GM18517 (cell line): ENCODE measurements at regions not wholly inside any gene's neighbourhood (a gene's known extent, or its start where the extent isn't known, plus 50 kb on each side); places are given as distances from the start of the nearest gene placed in this dataset.
"Not testable (repeated sequence)": the region's sequence is repeated elsewhere in the genome, so short reads cannot be mapped to it uniquely, and the experiment has no call there.

Source experiments
- ATAC-seq: cut with Tn5 transposase; IDR thresholded peaks from one replicate; pipeline ENCODE4 v1.9.1; 2021; ENCODE audit warnings: mild to moderate bottlenecking, moderate library complexity; ENCODE audit not compliant: unreplicated experiment

DNA sequence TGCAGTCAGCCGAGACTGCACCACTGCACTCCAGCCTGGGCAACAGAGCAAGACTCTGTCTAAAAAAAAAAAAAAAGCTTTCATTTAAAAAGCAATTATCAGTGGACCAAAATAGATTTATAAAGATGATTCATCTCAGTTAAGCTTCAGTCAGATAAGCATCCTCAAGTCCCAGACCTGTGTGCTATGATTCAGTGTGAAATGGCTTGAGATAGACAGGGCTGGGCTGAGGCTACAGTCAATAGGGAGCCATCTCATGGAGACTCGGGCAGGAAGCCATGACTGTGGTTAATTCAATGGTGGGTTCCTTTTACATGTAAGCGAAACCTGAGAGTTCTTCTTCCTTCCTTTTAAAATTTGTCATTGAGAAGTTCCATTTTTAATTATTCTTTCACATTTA is 276.0 kb downstream of the TFAP2A start:
- no peak for ATAC-seq

DNA sequence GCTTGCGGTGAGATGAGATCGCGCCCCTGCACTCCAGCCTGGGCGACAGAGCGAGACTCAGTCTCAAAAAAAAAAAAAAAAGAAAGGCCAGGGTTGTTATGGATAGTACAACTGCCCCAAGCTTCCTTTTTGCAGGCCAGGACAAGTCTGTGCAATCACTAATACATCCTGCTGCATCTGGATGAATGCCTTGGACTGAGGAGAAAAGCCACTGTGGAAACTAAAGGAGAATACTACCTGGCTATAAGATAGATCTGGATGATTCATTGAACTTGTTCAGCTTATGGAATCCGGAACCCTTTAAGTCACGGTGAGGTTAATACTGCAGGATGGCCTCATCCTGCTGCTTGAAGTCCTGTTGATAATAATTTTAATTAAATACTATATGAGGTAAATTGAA is 278.2 kb downstream of the TFAP2A start:
- no peak for ATAC-seq

DNA sequence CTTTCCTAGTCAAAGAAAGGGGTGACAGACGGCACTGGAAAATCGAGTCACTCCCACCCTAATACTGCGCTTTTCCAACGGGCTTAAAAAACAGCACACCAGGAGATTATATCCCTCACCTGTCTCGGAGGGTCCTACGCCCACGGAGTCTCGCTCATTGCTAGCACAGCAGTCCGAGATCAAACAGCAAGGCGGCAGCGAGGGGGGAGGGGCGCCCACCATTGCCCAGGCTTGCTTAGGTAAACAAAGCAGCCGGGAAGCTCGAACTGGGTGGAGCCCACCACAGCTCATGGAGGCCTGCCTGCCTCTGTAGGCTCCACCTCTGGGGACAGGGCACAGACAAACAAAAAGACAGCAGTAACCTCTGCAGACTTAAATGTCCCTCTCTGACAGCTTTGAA is 280.7 kb downstream of the TFAP2A start:
- ATAC-seq: not testable (repeated sequence)

DNA sequence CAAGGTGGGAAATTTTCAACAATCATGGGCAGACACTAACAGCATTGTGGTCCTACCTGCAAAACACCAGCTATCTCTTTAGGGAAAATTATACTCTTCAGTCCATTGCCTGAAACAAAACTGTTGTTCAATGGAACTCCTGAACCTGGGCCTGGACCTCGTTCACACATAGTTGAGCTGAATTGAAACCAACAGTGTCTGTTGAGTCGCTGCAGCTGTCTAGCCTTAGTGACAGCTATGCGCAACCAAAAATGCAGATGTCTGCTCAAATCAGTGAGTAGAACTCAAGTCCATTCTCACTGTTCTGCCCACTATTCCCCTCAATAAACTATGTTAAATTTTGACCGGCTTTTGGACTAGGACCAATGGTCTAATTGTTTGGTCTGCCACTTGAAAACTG is 286.2 kb downstream of the TFAP2A start:
- no peak for ATAC-seq

DNA sequence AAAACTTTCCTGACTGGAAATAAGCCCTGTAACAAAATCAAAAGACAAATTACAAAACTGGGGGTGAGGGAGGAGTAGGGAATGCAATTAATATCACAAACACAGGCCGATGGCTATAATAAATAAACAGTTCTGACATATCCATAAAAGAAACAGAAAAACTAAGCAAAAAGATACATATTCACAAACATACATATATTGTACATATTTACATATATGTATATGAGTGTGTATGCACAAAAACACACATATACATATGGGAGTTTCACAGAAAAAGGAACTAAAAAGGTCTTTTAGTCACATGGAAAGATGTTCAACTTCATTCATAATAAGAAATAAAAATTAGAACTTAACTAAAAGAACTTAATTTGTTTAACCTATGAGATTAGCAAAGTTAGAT is 292.7 kb downstream of the TFAP2A start:
- ATAC-seq: no peak

DNA sequence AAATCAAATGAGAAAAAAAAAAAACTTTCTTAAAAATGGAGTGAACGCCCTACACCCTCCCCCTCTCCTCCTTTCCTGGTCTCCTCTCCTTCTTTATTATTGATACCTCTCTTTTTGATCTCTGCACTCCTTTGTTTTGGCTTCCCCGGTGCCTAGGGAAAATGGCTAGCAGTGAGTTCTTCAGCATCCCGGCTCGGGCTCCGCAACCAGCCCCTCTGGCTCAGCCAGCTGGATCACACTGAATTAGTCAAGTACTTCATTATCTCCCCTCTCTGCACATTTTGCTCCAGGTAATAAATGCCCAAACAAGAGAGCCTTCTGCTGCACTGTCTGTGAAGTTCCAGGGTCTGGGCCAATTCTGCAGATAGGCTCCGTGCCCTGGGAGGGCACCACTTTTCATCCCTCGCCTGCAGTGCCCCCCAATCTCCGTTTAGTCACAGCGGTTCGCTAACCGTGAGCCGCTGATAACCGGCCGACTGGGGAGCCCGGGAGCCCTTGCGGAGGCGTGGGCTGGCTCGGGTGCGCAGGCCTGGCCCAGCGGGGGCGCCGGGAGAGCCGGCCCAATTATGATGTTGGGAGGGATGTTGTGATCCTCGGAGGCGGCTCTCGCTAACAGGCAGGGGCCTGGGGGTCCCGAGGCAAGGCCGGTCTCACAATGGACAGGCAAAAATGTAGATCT is 301.9 kb downstream of the TFAP2A start:
- no peak for ATAC-seq

DNA sequence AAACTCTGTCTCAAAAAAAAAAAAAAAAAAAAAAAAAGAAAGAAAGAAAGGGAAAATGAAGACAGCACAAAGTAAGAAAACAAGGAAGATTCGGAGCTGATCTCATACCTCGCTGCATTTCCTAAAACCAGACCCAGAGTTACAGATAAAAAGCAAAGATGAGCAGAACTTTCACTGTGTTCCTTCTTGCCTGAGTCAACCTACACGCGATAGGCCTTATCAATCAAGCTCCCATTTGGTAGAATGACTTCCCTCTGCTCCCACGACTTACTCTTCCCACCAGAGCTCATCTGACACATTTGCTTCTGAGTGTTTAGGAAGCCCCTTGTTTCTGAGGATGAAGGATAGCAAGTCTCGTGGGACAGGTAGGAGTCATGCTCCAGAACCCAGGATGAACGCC is 302.9 kb downstream of the TFAP2A start:
- ATAC-seq: no peak

DNA sequence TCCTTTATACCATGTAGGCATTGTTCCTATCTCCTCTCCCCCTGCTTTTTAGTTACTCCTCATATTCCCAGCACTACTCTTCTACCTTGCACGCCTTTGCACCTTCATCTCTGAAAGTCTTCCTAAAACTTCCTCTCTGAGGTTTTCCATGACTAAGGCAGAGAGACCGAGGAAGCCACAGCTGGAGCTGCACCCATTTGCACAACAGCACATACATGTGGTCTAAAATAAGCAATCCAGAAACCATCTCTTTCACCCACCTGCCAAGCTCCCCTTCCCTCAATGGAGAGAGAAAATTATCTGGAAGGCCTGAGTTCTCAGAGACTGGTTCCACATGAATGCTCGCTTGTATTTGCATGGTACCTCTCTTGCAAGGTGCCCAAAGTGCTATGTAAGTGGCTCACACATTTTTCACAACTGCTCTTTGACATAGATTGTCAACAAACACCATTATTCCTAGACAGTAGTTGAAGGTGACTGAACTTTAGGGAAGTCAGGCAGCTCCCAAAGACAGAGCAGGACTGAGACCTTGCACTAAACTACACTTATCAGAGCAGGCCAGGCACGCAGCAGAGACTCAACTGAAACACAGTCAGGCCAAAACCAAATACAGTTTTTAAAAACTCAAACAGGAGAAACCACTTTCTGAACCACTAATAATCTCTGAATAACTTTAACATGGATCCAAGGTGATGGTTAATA is 313.2 kb downstream of the TFAP2A start:
- ATAC-seq: no peak

DNA sequence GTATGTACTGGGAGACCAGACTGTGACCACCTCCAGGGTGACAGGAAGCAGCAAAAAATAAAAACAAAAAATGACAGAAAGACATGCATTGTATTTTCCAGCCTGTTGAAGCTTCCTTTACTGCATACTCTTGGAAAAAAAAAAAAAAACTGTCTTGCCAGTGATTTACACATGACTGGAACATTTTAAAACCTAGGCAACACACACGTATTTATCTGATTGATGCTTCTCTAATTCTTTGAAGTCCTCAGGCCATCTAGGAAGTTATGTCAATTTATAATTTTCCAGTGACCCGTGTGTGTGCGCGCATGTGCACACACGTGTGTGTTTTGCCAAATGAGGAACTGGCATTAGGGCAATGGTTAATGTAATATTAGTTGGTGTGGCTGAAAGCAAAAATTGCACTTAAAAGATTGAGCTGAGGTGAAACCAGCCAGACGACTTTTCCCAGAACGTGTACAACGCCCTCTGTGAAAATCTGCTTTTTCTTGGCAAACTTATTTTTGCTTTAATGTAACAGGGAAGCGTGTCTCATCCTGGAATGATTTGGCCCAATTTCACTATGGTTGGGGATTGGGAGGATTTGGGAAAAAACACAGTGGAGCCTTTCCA is 315.2 kb downstream of the TFAP2A start:
- no peak for ATAC-seq

DNA sequence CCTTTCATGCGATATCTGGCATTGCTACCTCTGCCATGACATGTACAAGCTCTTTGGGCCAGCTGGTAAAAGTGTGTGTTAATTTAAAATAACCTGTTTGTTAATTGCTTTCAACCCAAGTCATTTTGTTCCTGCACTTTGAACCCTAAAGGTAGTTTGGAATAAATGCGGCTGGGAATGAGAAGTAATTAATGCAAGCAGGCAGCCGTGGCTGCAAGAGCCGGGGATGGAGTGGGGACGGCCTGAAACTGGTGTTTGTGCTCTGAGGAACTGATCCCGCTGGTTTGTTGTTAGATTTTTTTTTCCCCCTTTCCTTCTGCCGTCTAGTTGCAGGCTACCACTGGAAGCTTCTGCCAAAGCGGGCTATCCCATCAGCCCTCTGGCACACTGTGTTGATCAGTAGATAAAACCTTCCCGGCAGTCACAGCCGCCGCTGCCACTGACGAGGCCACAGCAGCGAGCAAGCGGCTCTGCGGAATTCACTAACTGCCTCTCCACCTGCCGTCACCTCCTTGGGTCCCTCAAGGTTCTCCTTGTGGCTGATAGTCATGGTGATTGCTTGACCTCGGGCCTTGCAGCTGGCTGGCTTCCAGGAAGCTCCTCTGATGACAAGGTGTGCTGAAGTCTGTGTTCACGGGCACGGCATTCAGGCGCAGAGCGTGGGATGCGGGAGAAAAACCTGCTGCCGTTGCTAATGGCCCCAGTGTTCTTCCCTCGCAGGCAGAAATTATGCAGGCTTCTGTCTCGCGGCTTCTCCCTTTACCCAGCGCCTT is 315.9 kb downstream of the TFAP2A start:
- no peak for ATAC-seq

DNA sequence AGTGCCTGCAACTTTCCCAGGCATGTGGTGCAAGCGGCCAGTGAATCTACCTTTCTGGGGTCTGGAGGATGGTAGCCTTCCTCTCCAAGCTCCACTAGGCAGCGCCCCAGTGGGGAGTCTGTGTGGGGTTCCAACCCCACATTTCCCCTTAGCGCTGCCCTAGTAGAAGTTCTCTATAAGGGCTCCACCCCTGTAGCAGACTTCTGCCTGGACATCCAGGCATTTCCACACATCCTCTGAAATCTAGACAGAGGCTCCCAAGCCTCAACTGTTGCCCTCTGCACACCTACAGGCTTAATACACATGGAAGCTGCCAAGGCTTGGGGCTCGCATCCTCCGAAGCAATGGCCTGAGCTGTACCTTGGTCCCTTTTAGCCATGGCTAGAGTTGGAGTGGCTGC is 321.6 kb downstream of the TFAP2A start:
- ATAC-seq: no peak

DNA sequence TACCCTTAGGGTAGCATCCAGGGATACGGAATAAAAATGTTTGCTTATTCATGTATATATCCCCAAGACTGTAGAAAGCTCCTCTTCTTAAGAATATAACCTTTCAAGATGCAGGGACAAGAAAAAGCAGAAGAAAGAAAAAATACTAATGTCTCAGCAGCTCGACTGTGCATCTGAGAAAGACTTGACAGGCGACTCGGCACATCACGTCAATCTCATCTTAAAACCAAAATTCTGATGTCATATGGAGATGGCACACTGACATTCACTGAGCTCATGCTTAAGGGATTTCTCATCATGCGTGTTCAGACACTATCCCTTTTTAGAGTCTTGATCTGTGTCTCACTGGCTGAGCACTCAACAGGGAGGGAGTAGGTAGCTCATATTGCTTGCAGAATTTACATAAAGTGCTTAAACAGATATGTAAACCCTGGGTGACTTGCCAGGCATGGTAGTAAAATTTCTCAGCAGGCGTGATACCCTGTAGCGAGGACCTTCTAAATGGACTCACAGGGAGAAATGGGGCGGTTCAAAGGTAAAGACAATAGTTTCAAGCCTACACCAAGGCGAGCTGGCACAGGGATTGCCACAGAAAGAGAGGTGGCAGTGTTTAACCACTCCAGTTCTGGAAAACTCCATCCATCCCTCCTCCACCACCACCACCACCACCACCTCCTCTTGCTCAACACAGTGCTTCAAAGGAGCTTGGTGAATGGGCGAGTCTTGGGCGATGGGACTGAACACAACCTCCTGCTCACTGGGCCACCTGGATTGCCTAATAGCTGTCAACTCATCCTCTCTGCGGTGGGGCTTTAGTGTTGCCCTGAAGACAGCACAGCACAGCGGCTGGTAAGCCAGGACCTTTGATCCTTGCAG is 330.5 kb downstream of the TFAP2A start:
- no peak for ATAC-seq

DNA sequence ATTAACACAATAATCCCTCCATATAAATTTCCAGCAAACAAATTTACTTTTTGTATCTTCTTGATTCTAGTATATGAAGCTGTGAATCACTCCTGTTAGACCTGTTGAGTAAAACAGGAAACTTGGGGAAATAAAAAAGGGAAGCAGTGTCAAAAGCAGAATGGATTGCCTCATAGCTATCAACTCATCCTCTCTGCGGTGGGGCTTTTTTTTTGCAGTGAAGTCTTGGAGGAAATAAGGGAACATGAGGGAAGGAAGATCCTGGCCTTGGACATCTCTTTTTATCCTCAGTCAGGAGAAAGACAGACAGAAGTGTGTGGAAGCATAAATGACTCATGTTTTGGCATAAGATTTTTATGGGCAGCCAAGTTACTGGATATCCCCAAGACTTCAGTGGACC is 332.5 kb downstream of the TFAP2A start:
- ATAC-seq: no peak

DNA sequence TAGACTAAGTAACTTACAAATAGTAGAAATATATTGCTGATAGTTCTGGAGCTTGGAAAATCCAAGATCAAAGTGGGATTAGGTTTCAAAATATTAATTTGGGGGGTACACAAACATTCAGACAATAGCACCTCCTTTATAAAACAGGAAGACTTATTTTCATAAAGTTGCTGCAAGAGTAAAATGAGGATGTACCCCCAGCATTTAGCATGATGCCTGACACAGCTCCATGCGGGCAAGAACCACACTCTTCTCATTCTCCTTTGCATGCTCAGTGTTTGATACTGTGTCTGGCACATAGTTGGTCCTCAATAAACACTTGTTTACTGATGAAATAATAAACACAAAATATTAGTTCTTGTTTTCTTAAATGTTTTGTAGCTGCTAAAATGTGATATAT is 332.9 kb downstream of the TFAP2A start:
- ATAC-seq: no peak

DNA sequence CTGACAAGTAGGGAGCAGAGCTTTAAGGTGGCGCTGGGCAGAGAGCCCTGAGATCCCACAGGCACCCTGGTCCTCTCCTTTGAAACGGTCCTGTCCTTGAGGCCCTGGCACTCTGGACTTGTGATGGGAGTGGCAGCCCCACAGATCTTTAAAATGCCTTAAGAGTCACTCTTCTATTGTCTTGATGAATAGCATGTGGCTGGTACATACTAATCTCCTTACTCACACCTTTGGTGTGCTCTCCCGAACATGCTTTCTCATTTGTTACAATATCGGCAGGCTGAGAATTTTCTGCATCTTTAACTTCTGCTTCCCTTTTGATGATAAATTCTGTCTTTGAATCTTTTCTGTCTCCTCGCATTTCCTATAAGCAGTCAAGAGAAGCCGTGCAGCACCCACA is 333.8 kb downstream of the TFAP2A start:
- no peak for ATAC-seq

DNA sequence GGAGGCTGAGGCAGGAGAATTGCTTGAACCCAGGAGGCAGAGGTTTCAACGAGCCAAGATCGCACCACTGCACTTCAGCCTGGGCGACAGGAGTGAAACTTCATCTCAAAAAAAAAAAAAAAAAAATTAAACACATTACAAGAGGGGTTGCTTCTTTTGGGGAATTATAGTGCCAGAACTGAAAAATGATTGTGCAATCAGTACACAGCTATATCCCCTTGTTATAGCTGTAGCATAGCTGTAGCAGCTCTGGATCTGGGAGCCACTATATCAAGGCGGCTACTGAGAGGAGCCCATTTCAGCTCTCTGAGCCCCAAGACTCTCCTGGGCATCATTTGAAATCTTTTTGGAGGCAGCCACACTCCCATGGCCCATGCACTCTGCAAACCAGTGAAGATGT is 334.3 kb downstream of the TFAP2A start:
- ATAC-seq: no peak

DNA sequence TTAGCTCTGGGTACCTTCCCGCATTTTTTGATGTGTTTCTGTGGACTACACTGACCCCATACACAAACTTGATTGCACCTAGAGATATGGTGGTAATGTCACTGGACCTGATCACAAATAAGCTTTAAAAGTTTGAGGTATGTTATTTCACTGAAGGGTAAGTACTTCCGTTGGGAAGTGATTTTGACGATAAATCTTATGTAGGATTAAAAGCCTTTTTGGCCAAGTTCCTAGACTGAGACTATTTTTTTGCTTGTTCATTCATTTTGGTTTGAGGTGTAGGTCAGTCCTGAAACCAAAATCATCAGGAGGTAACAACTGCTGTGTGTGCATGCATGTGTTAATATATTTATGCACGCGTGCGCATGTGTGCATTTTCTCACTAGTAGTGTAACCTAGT is 336.3 kb downstream of the TFAP2A start:
- ATAC-seq: no peak

DNA sequence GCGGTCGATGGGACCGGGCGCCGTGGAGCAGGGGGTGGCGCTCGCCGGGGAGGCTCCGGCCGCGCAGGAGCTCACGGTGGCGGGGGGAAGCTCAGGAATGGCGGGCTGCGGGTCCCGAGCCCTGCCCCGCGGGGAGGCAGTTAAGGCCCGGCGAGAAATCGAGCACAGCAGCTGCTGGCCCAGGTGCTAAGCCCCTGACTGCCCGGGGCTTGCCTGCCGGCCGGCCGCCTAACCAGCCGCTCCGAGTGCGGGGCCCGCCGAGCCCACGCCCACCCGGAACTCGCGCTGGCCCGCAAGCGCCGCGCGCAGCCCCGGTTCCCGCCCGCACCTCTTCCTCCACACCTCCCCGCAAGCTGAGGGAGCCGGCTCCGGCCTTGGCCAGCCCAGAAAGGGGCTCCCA is 340.1 kb downstream of the TFAP2A start:
- ATAC-seq: not testable (repeated sequence)

DNA sequence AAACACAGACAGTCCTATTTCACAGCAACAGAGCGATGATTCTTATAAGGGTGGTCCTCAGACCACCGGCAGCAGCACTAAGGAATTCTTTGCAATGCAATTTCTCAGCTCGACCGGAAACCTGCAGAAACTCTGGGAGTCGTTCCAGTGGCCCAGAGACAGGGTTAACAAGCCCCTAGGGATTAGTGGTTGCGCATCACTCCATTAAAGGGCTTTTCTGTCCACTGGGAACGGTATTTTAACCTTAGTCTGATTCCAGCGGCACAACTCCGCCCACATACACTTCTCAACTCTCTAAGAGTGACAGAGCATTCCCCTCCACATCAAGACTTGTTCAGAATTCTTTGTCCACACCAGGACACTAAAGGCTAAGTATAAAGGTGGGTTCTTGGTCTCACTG is 341.5 kb downstream of the TFAP2A start:
- no peak for ATAC-seq

DNA sequence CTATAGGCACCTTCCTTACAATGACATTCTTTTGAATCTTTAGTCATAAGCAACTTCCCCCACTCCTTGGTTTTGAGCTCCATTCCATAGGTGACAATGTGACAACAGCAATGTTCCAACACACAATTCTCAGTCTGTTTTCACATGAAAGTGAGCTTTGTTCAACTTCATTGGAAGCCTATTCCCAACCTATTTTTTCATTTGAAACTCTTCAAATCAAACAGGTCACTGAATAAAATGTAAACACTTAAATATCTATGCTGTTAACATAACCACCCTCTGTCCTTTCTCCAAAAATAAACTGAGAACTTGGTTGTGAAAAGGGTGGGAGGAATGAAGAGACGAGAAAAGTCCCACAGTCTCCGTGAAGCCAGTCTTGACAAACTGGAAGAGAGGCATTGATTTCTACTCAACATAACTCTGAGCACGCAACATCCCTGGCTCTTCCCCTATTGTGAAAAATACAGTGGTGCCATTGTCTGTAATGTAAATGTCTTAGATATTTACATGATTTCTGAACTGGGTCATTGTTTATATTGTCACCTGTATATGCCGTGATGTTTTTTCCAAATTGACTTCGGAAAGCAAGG is 343.1 kb downstream of the TFAP2A start:
- no peak for ATAC-seq
